ENCODE measurements at regions not wholly inside any gene's neighbourhood (a gene's known extent, or its start where the extent isn't known, plus 50 kb on each side); places are given as distances from the start of the nearest gene placed in this dataset.
"Not testable (repeated sequence)": the region's sequence is repeated elsewhere in the genome, so short reads cannot be mapped to it uniquely, and the experiment has no call there.

DNA sequence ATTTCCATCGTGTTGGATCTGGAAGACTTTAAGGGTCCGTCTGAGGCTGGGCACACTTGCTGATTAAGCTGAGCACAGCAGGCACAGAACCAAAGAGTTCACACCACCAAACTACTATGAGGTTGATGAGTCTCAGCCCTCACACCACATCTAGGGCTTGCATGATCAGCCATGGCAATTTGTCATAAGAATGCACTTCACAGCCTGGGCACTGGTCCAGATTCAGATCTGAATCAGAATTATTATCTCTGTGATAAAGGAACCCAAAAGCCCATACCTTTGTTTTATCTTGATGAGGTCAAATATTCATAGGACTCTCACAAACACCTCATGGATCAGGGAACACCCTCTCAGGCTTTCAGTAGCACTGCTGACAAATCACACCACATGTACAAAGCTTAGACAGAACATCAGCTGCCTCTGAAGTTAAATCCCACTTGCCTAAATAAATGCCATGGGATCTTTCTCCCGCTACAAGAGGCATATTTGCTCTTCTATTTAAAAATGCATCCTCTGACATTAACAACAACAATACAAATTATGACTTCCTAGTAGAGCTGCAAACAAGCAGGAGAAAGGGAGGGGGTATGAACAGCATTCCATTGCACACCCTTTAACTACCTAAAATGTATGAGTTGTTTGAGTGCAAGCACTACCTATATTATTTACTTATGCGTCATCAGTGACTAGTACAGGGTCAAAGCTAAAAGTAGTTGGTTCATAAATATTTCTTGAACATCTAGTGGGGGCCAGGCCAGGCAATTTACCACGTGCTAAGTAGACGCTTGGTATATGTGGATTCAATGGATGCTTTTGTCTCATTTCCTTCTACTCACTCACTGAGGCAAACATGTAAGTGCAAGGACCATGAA is 186.3 kb upstream of the FGF13 start:
- Histone ChIP-seq H3K9me3 (ENCODE audit: control insufficient read depth, low read length) (no peaks in the 10 kb centered on the region), H3K4me1 (ENCODE audit: control insufficient read depth, insufficient read depth, low read length) (no peaks in the 10 kb centered on the region), H3K27me3 (ENCODE audit: control insufficient read depth, insufficient read depth, low read length) (no peaks in the 10 kb centered on the region), H3K36me3 (ENCODE audit: control insufficient read depth, insufficient read depth, low read length) (no peaks in the 10 kb centered on the region), H3K9ac (ENCODE audit: low read length) (no peak overlapping the region), H3K4me3 (ENCODE audit: low read length) (no peak overlapping the region)

- no peaks in the 10 kb centered on the region for H3K36me3 ChIP-seq (ENCODE audit: control insufficient read depth, insufficient read depth, low read length)
- no peak overlapping the region for H3K4me3 ChIP-seq (ENCODE audit: low read length)
- no peaks in the 10 kb centered on the region for H3K27me3 ChIP-seq (ENCODE audit: control insufficient read depth, insufficient read depth, low read length)
- H3K9ac ChIP-seq (ENCODE audit: low read length) = no peak overlapping the region
- H3K4me1 ChIP-seq (ENCODE audit: control insufficient read depth, insufficient read depth, low read length) = no peaks in the 10 kb centered on the region
- no peaks in the 10 kb centered on the region for H3K9me3 ChIP-seq (ENCODE audit: control insufficient read depth, low read length)
Measured at GRCh38 chrX:138890491-138890890, 179.0 kb upstream of the FGF13 start.

DNA sequence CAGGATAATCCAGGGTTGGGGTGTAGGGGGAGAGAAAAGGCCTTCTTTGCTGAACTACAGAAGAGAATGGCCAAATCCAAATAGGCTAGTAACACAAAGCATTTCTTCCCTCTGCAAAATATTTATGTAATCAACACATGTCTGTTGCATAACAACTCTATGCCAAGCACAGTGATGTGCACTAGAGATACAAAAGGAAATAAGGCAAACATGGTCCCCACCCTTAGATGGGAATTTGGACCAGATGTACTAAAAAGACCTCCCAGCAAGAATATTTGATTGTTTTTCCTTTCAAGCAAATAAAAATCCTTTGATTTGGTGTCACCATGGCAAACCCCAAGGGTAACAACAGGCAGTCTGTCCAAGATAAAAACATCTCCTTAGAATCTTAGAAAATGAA is 177.6 kb upstream of the FGF13 start:
- H3K9me3 ChIP-seq (ENCODE audit: control insufficient read depth, low read length) = no peaks in the 10 kb centered on the region
- no peak overlapping the region for H3K9ac ChIP-seq (ENCODE audit: low read length)
- H3K27me3 ChIP-seq (ENCODE audit: control insufficient read depth, insufficient read depth, low read length) = no peaks in the 10 kb centered on the region
- H3K4me3 ChIP-seq (ENCODE audit: low read length) = no peak overlapping the region
- no peaks in the 10 kb centered on the region for H3K4me1 ChIP-seq (ENCODE audit: control insufficient read depth, insufficient read depth, low read length)
- H3K36me3 ChIP-seq (ENCODE audit: control insufficient read depth, insufficient read depth, low read length) = no peaks in the 10 kb centered on the region

- Histone ChIP-seq H3K27me3 (ENCODE audit: control insufficient read depth, insufficient read depth, low read length) (no peaks in the 10 kb centered on the region), H3K9me3 (ENCODE audit: control insufficient read depth, low read length) (no peaks in the 10 kb centered on the region), H3K4me3 (ENCODE audit: low read length) (no peak overlapping the region), H3K9ac (ENCODE audit: low read length) (no peak overlapping the region), H3K36me3 (ENCODE audit: control insufficient read depth, insufficient read depth, low read length) (no peaks in the 10 kb centered on the region), H3K4me1 (ENCODE audit: control insufficient read depth, insufficient read depth, low read length) (no peaks in the 10 kb centered on the region)
Measured at GRCh38 chrX:138886769-138887168, 175.3 kb upstream of the FGF13 start.

GRCh38 chrX:138885886-138886285 is 174.4 kb upstream of the FGF13 start:
- Histone ChIP-seq H3K36me3 (ENCODE audit: control insufficient read depth, insufficient read depth, low read length) (no peaks in the 10 kb centered on the region), H3K4me1 (ENCODE audit: control insufficient read depth, insufficient read depth, low read length) (no peaks in the 10 kb centered on the region)

GRCh38 chrX:138880293-138880692 is 168.8 kb upstream of the FGF13 start:
- not testable (repeated sequence) for H3K36me3 ChIP-seq (ENCODE audit: control insufficient read depth, insufficient read depth, low read length); H3K4me1 ChIP-seq (ENCODE audit: control insufficient read depth, insufficient read depth, low read length); H3K9ac ChIP-seq (ENCODE audit: low read length); H3K27me3 ChIP-seq (ENCODE audit: control insufficient read depth, insufficient read depth, low read length); H3K4me3 ChIP-seq (ENCODE audit: low read length); H3K9me3 ChIP-seq (ENCODE audit: control insufficient read depth, low read length)

More at GRCh38 chrX:138885886-138886285, 174.4 kb upstream of the FGF13 start:
- no peaks in the 10 kb centered on the region for H3K27me3 ChIP-seq (ENCODE audit: control insufficient read depth, insufficient read depth, low read length)
- no peaks in the 10 kb centered on the region for H3K9me3 ChIP-seq (ENCODE audit: control insufficient read depth, low read length)
- no peak overlapping the region for H3K4me3 ChIP-seq (ENCODE audit: low read length)
- no peak overlapping the region for H3K9ac ChIP-seq (ENCODE audit: low read length)

DNA sequence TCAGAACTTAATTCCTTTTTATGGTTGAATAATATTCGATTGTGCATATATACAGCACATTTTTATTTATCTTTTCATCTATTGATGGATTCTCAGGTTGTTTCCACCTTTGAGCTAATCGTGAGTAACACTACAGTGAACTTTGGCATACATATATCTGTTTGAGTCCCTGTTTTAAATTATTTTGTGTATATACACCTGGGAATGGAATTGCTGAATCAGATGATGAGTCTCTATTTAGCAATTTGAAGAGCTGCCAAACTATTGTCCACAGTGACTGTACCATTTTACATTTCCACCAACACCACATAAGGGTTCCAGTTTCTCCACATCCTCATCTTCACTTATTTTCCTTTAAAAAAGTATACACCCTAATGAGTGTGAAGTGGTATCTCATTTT is 166.2 kb upstream of the FGF13 start:
- Histone ChIP-seq H3K4me3 (ENCODE audit: low read length) (no peak overlapping the region), H3K9me3 (ENCODE audit: control insufficient read depth, low read length) (no peaks in the 10 kb centered on the region), H3K36me3 (ENCODE audit: control insufficient read depth, insufficient read depth, low read length) (no peaks in the 10 kb centered on the region), H3K27me3 (ENCODE audit: control insufficient read depth, insufficient read depth, low read length) (no peaks in the 10 kb centered on the region), H3K4me1 (ENCODE audit: control insufficient read depth, insufficient read depth, low read length) (no peaks in the 10 kb centered on the region), H3K9ac (ENCODE audit: low read length) (no peak overlapping the region)

DNA sequence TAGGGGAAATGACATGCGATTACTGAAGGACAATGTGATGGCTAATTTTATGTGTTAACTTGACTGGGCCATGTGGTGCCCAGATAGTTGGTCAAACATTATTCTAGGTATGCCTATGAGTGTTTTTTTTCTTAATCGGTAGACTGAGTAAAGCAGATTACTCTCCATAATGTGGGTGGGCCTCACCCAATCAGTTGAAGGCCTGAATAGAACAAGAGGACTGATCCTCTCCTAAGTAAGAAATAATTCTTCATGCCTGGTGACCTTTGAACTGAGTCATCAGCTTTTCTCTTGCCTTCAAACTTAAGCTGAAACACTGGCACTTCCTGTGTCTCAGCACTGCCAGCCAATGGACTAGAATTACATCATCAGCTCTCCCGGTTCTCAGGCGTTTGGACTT is 164.0 kb upstream of the FGF13 start:
- no peaks in the 10 kb centered on the region for H3K36me3 ChIP-seq (ENCODE audit: control insufficient read depth, insufficient read depth, low read length)
- no peak overlapping the region for H3K4me3 ChIP-seq (ENCODE audit: low read length)
- no peak overlapping the region for H3K9ac ChIP-seq (ENCODE audit: low read length)
- H3K4me1 ChIP-seq (ENCODE audit: control insufficient read depth, insufficient read depth, low read length) = no peaks in the 10 kb centered on the region
- no peaks in the 10 kb centered on the region for H3K9me3 ChIP-seq (ENCODE audit: control insufficient read depth, low read length)
- H3K27me3 ChIP-seq (ENCODE audit: control insufficient read depth, insufficient read depth, low read length) = no peaks in the 10 kb centered on the region

DNA sequence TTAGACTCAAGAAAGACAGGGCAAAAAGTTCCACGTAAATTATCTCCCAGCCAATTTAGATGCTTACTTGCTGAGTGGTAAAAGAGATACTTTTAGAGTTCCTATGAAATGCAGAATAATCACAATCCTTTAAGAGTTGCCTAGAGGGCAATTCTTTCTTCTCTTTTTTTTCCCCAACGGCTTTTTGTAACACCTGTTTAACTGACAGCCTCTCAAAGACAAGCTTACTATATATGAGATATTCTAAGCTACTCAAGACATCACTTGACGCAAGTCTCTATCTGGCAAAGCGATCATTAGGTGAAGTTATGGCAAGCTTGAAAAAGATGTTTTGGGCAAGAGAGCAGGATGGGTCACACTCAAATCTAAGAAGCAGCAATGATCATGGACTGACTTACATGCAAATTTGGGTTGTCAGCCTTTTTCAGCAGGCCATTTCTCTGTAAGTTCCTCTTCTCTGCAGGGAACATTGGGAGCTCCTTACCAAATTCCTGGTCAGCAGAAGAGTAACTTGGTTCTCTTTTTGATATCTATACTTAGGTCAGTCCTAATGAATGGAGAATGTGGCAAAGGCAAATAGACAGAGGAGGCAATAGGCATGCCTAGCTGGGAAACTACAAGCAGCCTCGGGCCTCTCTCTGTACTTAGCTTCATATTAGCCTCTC is 162.9 kb upstream of the FGF13 start:
- H3K4me1 ChIP-seq (ENCODE audit: control insufficient read depth, insufficient read depth, low read length) = no peaks in the 10 kb centered on the region
- H3K27me3 ChIP-seq (ENCODE audit: control insufficient read depth, insufficient read depth, low read length) = no peaks in the 10 kb centered on the region
- H3K36me3 ChIP-seq (ENCODE audit: control insufficient read depth, insufficient read depth, low read length) = no peaks in the 10 kb centered on the region
- no peak overlapping the region for H3K4me3 ChIP-seq (ENCODE audit: low read length)
- H3K9ac ChIP-seq (ENCODE audit: low read length) = no peak overlapping the region
- H3K9me3 ChIP-seq (ENCODE audit: control insufficient read depth, low read length) = no peaks in the 10 kb centered on the region

DNA sequence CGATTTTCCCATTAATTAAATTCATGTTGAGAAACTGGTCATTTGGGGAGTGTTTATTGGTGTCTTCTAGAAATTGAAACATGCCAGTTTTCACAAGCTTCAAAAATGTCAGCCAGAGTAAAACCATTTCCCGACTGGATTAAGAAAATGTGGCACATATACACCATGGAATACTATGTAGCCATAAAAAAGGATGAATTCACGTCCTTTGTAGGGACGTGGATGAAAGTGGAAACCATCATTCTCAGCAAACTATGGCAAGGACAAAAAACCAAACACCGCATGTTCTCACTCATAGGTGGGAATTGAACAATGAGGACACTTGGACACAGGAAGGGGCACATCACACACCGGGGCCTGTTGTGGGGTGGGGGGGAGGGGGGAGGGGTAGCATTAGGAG is 162.1 kb upstream of the FGF13 start:
- not testable (repeated sequence) for H3K36me3 ChIP-seq (ENCODE audit: control insufficient read depth, insufficient read depth, low read length); H3K27me3 ChIP-seq (ENCODE audit: control insufficient read depth, insufficient read depth, low read length); H3K4me1 ChIP-seq (ENCODE audit: control insufficient read depth, insufficient read depth, low read length); H3K9me3 ChIP-seq (ENCODE audit: control insufficient read depth, low read length); H3K9ac ChIP-seq (ENCODE audit: low read length); H3K4me3 ChIP-seq (ENCODE audit: low read length)

- Histone ChIP-seq H3K9me3 (ENCODE audit: control insufficient read depth, low read length) (no peaks in the 10 kb centered on the region), H3K4me3 (ENCODE audit: low read length) (no peak overlapping the region), H3K36me3 (ENCODE audit: control insufficient read depth, insufficient read depth, low read length) (no peaks in the 10 kb centered on the region), H3K9ac (ENCODE audit: low read length) (no peak overlapping the region), H3K27me3 (ENCODE audit: control insufficient read depth, insufficient read depth, low read length) (no peaks in the 10 kb centered on the region), H3K4me1 (ENCODE audit: control insufficient read depth, insufficient read depth, low read length) (no peaks in the 10 kb centered on the region)
Measured at GRCh38 chrX:138872537-138872936, 161.0 kb upstream of the FGF13 start.

DNA sequence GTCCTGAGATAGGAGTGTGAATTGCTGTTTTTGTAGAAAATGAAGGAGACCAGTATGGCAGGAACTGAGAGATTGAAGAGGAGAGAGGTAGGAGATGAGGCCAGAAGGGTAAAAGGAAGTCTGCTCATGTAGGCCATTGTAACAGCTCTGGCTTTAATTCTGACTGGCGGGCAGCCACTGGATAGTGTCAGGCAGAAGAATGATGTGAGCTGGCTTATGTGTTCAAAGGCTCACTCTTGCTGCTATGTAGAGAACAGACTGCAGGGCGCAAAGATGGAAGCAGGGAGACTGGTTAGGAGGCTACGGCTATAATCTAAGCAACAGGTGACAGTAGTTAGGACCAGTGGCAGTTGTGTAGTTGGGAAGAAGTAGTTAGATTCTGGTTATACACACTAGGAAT is 160.2 kb upstream of the FGF13 start:
- Histone ChIP-seq H3K4me3 (ENCODE audit: low read length) (no peak overlapping the region), H3K27me3 (ENCODE audit: control insufficient read depth, insufficient read depth, low read length) (no peaks in the 10 kb centered on the region), H3K9me3 (ENCODE audit: control insufficient read depth, low read length) (no peaks in the 10 kb centered on the region), H3K9ac (ENCODE audit: low read length) (no peak overlapping the region), H3K36me3 (ENCODE audit: control insufficient read depth, insufficient read depth, low read length) (no peaks in the 10 kb centered on the region), H3K4me1 (ENCODE audit: control insufficient read depth, insufficient read depth, low read length) (no peaks in the 10 kb centered on the region)

Measured in mucosa of stomach (tissue), 1 donor.